SH-SY5Y (cell line): ENCODE measurements at regions not wholly inside any gene's neighbourhood (a gene's known extent, or its start where the extent isn't known, plus 50 kb on each side); places are given as distances from the start of the nearest gene placed in this dataset.

Source experiments
- GATA2 ChIP-seq: IDR thresholded peaks from 2 replicates; pipeline ENCODE4 v1.6.1; 2011; ENCODE audit warnings: mild to moderate bottlenecking, low read depth, low read length
- GATA3 ChIP-seq: IDR thresholded peaks from 2 replicates; pipeline ENCODE4 v1.6.1; 2011; ENCODE audit warnings: low read depth, mild to moderate bottlenecking, low read length, moderate library complexity

DNA sequence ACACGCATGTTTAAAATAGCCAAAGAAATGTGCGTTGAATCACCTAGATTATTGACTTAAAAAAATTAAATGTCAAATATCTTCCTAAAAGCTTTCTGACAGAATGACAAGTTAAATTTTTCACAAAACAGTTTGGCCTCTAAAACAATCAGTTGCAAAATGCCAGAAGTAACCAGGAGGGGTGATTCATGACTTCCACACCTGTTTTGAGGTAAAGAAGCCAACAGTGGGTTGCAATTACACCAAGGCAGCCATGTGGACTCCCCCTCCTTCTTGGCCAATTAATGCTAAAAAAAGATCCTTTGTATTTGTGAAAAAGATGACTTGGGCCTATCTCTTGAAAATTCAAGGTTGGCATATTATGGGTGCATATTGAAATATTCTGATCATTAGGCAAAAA, 424.8 kb downstream of the CBLN4 start:
- TF ChIP-seq GATA3 (no peak), GATA2 (no peak)

GRCh38 chr20:55579802-55580201, 425.5 kb downstream of the CBLN4 start:
- no peak for TF ChIP-seq GATA2
- no peak for TF ChIP-seq GATA3

- TF ChIP-seq GATA3 (no peak), GATA2 (no peak)
These were observed 428.3 kb downstream of the CBLN4 start for GRCh38 chr20:55576981-55577380.

- TF ChIP-seq GATA2 (no peak), GATA3 (no peak)
These were observed 436.2 kb downstream of the CBLN4 start for GRCh38 chr20:55569084-55569483.

DNA sequence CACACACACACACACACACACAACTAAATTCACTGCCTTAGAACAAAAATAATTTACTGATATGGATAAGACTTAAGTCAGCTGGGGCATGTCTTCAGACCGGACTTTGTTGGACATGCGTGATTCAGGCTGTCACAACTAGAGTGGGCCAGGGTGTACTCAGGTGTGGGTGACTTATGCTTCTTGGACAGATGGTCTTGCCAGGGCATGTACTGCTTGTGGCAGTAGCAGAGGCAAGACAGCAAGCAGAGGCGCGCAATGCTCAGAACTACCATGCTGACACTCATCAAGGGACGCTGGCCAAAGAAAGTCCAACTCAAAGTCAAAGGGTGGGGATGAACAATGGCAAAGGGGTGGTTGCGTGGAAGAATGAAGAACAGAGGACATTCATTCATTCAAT, 437.5 kb downstream of the CBLN4 start:
- no peak for TF ChIP-seq GATA3
- TF ChIP-seq GATA2, result no peak

DNA sequence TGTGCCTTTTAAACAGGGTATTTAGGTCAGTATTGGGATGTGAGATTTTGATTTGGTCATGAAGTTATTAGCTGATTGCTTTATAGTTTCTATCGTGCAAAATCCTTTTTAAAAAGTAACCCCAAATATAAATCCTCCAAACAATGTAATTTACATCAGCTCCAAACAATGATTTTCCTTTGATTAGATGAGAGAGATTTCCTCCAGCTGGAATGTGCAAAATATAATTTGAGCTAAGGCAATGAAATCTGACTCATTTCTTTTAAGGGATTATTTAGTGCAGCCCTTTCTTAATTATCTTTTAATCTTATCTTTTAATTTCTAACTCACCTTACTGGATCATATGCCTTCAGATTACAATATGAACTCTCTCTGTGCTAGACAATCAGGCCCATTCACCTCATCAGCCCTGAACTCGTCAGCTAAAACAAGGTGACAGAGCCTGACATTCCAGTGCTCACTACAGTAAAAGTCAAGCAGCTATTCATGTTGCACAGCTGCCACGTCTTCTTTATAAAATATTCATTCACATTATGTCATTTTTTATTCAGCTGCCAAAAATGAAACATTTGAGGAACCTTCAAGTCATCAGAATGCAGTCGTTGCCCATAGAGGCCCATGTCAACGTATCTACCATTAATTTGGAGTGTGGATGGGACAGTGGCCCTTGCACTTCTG, 440.1 kb downstream of the CBLN4 start:
- TF ChIP-seq GATA2, result no peak
- no peak for TF ChIP-seq GATA3

- no peak for TF ChIP-seq GATA2
- no peak for TF ChIP-seq GATA3
These were observed 444.1 kb downstream of the CBLN4 start for GRCh38 chr20:55561259-55561658.

- TF ChIP-seq GATA3, result no peak
- no peak for TF ChIP-seq GATA2
These were observed 448.1 kb downstream of the CBLN4 start for GRCh38 chr20:55557191-55557590.

GRCh38 chr20:55555075-55555650, 450.2 kb downstream of the CBLN4 start:
- no peak for TF ChIP-seq GATA3
- TF ChIP-seq GATA2, result no peak

GRCh38 chr20:55544638-55545037, 460.7 kb downstream of the CBLN4 start:
- TF ChIP-seq GATA3 (no peak), GATA2 (no peak)

- TF ChIP-seq GATA3, result no peak
- no peak for TF ChIP-seq GATA2
These were observed 464.8 kb downstream of the CBLN4 start for GRCh38 chr20:55540486-55540885.

DNA sequence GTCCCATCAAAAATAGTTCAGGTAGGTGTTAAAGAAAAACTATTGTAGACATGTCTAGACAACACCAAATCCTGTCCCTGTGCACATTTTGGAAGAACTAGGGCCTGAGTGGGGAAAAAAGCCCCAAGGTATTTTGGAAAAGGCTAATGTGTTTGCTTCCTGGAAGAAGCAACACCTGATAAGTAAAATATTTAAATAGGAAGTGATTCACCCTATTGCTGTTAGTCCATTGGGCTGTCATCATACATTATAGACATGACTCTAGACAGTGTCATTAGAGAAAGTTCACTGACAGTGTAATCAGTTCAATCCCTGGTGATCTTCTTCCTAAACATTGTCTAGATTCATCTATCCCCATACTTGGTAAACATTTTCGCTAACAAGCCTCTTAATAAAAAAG, 465.3 kb downstream of the CBLN4 start:
- TF ChIP-seq GATA2, result no peak
- no peak for TF ChIP-seq GATA3

DNA sequence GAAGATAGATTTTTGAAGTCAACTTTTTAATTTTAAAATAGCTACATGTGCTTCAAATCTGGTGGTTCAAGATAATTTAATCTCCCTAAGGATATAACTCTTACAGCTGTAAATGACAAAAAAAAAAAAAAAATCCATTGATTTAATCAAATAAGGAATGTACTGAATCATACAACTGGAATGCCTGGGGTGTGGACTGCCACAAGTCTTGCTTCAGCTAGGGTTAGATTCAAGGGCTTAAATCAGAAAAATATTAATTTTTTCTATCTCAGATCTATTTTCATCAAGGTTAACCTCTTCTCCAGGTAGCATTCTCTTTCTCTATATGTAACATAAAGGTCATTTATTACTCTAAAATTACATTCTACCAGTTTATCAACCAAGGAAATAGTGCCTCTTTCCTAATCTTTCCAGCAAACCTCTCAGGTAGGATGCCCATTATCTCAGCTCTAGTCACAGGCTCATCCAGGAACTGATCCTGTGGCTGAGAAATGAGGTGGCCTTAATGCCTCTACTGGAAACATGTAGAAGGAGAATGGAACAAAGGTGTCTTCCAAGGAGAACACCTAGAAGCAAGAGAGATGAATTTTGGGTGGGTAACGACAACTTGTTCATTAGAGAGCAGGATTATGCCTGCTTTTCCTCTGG, 466.9 kb downstream of the CBLN4 start:
- TF ChIP-seq GATA3 (no peak), GATA2 (no peak)

GRCh38 chr20:55535366-55535765, 470.0 kb downstream of the CBLN4 start:
- TF ChIP-seq GATA2 (no peak), GATA3 (no peak)

DNA sequence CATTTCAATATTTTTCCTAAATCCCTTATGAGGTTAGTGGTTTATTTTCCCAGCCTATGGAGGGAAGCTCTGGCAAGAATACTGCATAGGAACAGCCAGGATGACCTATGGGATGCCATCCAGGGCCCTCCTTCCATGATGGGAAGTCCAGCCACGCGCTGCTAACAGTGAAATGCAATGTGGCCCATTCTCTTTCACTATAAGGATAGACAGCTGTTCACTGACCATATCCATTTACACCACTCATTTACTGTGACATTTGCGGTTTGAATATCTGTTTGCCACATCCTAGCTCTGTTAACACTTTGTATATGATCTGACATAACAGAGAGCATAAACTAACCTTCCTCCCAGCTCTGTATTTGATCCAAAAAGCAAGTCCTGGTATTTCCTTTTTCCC, 471.7 kb downstream of the CBLN4 start:
- TF ChIP-seq GATA2, result no peak
- no peak for TF ChIP-seq GATA3
